ENCODE measurements at regions not wholly inside any gene's neighbourhood (a gene's known extent, or its start where the extent isn't known, plus 50 kb on each side); places are given as distances from the start of the nearest gene placed in this dataset.

DNA sequence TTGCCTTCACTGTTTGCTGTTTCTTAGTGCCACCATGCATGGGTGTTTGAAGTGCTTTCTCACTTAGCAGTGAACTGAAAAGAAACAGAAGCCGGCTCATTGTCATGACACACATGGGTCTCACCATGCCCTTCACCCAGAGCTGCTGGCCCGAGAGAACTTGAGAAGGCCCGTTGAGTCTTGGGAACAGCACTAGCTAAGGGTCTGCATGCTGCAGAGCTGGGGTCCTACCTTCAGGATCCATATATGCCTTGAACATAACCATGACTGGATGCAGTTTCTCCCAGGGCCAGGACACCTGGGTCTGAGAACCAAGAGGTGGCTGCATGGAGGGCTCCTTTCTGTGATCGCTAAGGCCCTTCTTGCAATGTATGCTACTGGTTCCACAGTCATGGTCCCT, 245.5 kb upstream of the HS6ST1 start:
- TF ChIP-seq, protein P1, sequence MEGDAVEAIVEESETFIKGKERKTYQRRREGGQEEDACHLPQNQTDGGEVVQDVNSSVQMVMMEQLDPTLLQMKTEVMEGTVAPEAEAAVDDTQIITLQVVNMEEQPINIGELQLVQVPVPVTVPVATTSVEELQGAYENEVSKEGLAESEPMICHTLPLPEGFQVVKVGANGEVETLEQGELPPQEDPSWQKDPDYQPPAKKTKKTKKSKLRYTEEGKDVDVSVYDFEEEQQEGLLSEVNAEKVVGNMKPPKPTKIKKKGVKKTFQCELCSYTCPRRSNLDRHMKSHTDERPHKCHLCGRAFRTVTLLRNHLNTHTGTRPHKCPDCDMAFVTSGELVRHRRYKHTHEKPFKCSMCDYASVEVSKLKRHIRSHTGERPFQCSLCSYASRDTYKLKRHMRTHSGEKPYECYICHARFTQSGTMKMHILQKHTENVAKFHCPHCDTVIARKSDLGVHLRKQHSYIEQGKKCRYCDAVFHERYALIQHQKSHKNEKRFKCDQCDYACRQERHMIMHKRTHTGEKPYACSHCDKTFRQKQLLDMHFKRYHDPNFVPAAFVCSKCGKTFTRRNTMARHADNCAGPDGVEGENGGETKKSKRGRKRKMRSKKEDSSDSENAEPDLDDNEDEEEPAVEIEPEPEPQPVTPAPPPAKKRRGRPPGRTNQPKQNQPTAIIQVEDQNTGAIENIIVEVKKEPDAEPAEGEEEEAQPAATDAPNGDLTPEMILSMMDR (IDR thresholded peaks at IDR 0.05), result no peak
- TF ChIP-seq POLR2A (IDR thresholded peaks at IDR 0.05), result no peak

Measured in right lobe of liver (tissue), 4 donors.